Psoas muscle (tissue), 7 donors: ENCODE measurements at regions not wholly inside any gene's neighbourhood (a gene's known extent, or its start where the extent isn't known, plus 50 kb on each side); places are given as distances from the start of the nearest gene placed in this dataset.
"Not testable (repeated sequence)": the region's sequence is repeated elsewhere in the genome, so short reads cannot be mapped to it uniquely, and the experiment has no call there.

ENCODE experiments used
- ATAC-seq, 4 donors: fragments of 200-7000 bp; cut with Tn5 transposase; one replicate each; pipeline ENCODE4 v1.9.1; 2020; ENCODE audit warnings: moderate library complexity in 3 of 4, mild to moderate bottlenecking in 2 of 4
- DNase-seq, 2 donors: peaks; one replicate each; pipeline ENCODE4 v3.0.0-alpha.2; 2020
- H3K27ac ChIP-seq: fragments of 200-600 bp; one replicate; pipeline ENCODE4 v1.8.0; 2022
- H3K27me3 ChIP-seq, 3 donors: fragments of 200-600 bp in 1 of 3; one replicate each; pipeline versions ENCODE4 v1.6.1 to v1.8.0; 2013 to 2022; ENCODE audit warnings: low read length in 2 of 3, mild to moderate bottlenecking in 2 of 3, moderate library complexity in 1 of 3; ENCODE audit not compliant: insufficient read depth in 3 of 3
- H3K36me3 ChIP-seq, 2 donors: fragments of 200-600 bp in 1 of 2; one replicate each; pipeline versions ENCODE4 v1.6.1 to v1.8.0; 2013 to 2022; ENCODE audit warnings: low read depth in 1 of 2, mild to moderate bottlenecking in 1 of 2, moderate library complexity in 1 of 2; ENCODE audit not compliant: insufficient read depth in 1 of 2
- H3K4me1 ChIP-seq: fragments of 200-600 bp; one replicate; pipeline ENCODE4 v1.8.0; 2022
- H3K4me3 ChIP-seq: fragments of 200-600 bp; one replicate; pipeline ENCODE4 v1.8.0; 2022; ENCODE audit warnings: mild to moderate bottlenecking
- H3K9me3 ChIP-seq: fragments of 200-600 bp; one replicate; pipeline ENCODE4 v1.8.0; 2022
- WGBS, 3 donors: extraction: QIAGEN DNeasy Blood & Tissue Kit; methylation state at CpG; one replicate each; pipeline versions ENCODE4 v1.1.6 to v1.1.7; 2013; 5-methylcytosine and 5-hydroxymethylcytosine counted together
- intact Hi-C, 2 donors: fragments of 100-400 bp; cut with DNase I; formaldehyde crosslinking; loops; one replicate each; pipeline versions ENCODE4 v1.11.0 to v1.14.2; 2022
- TF ChIP-seq, protein P1 (sequence below): fragments of 200-600 bp; IDR thresholded peaks from one replicate; pipeline ENCODE4 v1.8.0; 2022; ENCODE audit warnings: antibody characterized with exemption
- donor health status: healthy with polysubstance abuse.
- donor health status: DM: no; HTN: no; CAD: no; lungs with moderate emphysema.
- donor health status: Bipolar disorder and iron deficiency.
- donor health status: healthy.
- donor health status: DM: yes; HTN: yes; CAD: no.
- donor health status: DM: no; HTN: no; CAD: no.
- donor health status: DM: yes; HTN: yes; CAD: no.

GRCh38 chr9:40971773-40972172, 156.7 kb downstream of the FOXD4L6 start:
- H3K9me3 ChIP-seq, H3K27me3 ChIP-seq, H3K4me1 ChIP-seq, H3K4me3 ChIP-seq, ATAC-seq, H3K27ac ChIP-seq, H3K36me3 ChIP-seq, intact Hi-C loops, DNase-seq: not testable (repeated sequence)
- WGBS, 3 donors, result 60 to 70% (median 67%) methylated on average over 3 of the region's 3 CpGs

DNA sequence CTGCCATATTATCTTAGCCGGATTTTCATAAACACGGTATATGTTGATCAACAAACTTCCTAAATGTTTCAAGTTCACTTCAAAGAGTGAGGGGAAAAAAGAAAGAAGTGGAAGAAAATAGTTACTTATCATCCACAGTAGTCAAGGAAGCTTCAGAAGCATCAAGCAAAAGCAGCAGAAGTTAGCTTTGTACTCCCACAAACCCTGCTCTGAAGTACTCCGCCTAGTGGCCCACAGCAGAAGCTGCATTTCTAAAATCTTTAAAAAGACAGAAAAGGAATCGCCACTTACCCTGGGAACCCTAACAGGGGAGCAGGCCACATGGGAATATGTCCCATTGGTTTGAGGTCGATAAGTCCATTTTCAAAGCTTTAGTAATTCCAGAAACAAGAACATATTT, 158.1 kb downstream of the FOXD4L6 start:
- TF ChIP-seq, protein P1, sequence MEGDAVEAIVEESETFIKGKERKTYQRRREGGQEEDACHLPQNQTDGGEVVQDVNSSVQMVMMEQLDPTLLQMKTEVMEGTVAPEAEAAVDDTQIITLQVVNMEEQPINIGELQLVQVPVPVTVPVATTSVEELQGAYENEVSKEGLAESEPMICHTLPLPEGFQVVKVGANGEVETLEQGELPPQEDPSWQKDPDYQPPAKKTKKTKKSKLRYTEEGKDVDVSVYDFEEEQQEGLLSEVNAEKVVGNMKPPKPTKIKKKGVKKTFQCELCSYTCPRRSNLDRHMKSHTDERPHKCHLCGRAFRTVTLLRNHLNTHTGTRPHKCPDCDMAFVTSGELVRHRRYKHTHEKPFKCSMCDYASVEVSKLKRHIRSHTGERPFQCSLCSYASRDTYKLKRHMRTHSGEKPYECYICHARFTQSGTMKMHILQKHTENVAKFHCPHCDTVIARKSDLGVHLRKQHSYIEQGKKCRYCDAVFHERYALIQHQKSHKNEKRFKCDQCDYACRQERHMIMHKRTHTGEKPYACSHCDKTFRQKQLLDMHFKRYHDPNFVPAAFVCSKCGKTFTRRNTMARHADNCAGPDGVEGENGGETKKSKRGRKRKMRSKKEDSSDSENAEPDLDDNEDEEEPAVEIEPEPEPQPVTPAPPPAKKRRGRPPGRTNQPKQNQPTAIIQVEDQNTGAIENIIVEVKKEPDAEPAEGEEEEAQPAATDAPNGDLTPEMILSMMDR, result peak; percentile 17
- H3K4me3 ChIP-seq, DNase-seq, ATAC-seq, H3K27ac ChIP-seq, H3K36me3 ChIP-seq, H3K9me3 ChIP-seq, H3K4me1 ChIP-seq, H3K27me3 ChIP-seq, intact Hi-C loops: not testable (repeated sequence)
- 52 to 61% (median 54%) methylated on average over 4 of the region's 5 CpGs for WGBS, 3 donors

- 42 to 68% (median 52%) methylated on average over 3 of the region's 6 CpGs for WGBS, 3 donors
- DNase-seq, H3K9me3 ChIP-seq, ATAC-seq, H3K27ac ChIP-seq, intact Hi-C loops, H3K4me1 ChIP-seq, H3K36me3 ChIP-seq, H3K4me3 ChIP-seq, H3K27me3 ChIP-seq: not testable (repeated sequence)
These were observed 166.0 kb downstream of the FOXD4L6 start for GRCh38 chr9:40962461-40962860.

GRCh38 chr9:40951876-40952494, 176.5 kb downstream of the FOXD4L6 start:
- ATAC-seq, H3K27ac ChIP-seq, H3K4me1 ChIP-seq, H3K36me3 ChIP-seq, H3K4me3 ChIP-seq, DNase-seq, H3K27me3 ChIP-seq, intact Hi-C loops, H3K9me3 ChIP-seq: not testable (repeated sequence)
- 82 to 89% (median 87%) methylated on average over 17 of the region's 17 CpGs for WGBS, 3 donors

DNA sequence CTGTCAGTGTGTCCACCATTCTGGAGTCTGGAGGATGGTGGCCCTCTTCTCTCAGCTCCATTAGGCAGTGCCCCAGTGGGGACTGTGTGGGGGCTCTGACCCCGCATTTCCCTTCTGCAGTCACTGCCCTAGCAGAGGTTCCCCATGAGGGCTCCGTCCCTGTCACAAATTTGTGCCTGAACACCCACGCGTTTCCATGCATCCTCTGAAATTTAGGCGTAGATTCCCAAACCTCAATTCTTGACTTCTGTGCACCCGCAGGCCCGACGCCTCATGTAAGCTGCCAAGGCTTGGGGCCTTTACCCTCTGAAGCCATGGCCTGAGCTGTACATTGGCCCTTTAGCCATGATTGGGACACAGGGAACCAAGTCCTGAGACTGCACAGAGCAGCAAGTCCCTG, 182.3 kb downstream of the FOXD4L6 start:
- ATAC-seq, H3K9me3 ChIP-seq: not testable (repeated sequence)
- WGBS, 3 donors, result 95% methylated on average over 8 of the region's 8 CpGs

DNA sequence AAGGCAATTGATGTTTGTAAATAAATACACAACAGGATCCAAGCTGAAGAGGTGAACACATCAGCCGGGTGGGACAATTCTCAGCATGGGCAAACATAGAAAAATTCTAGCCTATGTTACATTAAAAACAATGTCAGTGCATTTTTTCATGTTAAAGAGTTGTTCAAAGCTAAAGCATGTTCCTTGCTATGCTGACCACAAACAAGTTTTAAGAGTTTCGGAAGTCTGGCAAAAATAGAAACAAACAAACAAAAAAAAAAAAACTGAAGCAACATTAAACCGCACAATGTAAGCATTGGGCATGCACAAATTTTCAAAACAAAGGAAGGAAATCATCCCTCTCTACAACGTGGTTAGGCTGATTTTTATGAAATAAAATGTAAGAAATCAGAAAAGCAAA, 185.8 kb downstream of the FOXD4L6 start:
- ATAC-seq, H3K36me3 ChIP-seq, H3K27ac ChIP-seq, intact Hi-C loops, H3K27me3 ChIP-seq, H3K9me3 ChIP-seq, DNase-seq, H3K4me3 ChIP-seq, H3K4me1 ChIP-seq: not testable (repeated sequence)
- WGBS, 3 donors, result 69 to 76% (median 71%) methylated on average over 4 of the region's 4 CpGs

More for the DNA sequence above, 182.3 kb downstream of the FOXD4L6 start:
- H3K27ac ChIP-seq, H3K4me1 ChIP-seq, H3K27me3 ChIP-seq, H3K4me3 ChIP-seq, intact Hi-C loops, H3K36me3 ChIP-seq, DNase-seq: not testable (repeated sequence)

- H3K36me3 ChIP-seq, H3K27me3 ChIP-seq, H3K27ac ChIP-seq, ATAC-seq, H3K9me3 ChIP-seq, DNase-seq, H3K4me3 ChIP-seq, intact Hi-C loops, H3K4me1 ChIP-seq: not testable (repeated sequence)
- 73 to 93% (median 87%) methylated on average over 1 of the region's 1 CpG for WGBS, 3 donors
These were observed 188.6 kb downstream of the FOXD4L6 start for GRCh38 chr9:40939888-40940209.

DNA sequence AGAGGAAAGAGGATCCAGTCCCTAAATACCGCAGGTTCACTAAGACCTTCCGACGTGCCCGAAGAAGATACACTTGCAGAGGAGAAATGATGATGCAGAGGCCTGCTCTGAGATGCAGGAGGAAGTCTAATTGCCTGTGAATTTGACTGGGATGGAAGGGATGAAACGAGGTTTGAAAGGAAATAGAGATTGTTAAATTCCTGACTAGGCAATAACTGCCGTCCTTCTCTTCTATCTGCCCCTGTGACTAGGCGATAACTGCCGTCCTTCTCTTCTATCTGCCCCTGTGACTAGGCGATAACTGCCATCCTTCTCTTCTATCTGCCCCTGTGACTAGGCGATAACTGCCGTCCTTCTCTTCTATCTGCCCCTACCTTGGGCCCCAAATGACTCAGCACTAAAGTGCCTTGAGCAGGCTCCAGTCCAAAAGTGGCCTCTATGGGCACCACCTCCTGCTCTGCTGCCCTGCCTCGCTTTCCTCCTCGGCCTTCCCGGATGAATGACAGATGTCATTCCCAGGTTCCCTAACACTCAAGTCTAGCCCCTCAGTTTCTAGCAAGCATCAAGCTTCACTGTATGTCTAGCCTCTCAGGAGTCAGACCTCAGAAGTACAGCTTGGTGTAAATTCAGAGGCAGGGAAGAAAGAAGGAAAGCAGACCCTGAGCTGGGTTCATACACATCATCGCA, 189.1 kb downstream of the FOXD4L6 start:
- ATAC-seq, H3K9me3 ChIP-seq, H3K4me1 ChIP-seq, H3K4me3 ChIP-seq, H3K27me3 ChIP-seq, H3K36me3 ChIP-seq, intact Hi-C loops, DNase-seq, H3K27ac ChIP-seq: not testable (repeated sequence)
- 82 to 85% (median 85%) methylated on average over 14 to 15 of the region's 15 CpGs for WGBS, 3 donors
